Osteoblast (primary cell): ENCODE measurements at regions not wholly inside any gene's neighbourhood (a gene's known extent, or its start where the extent isn't known, plus 50 kb on each side); places are given as distances from the start of the nearest gene placed in this dataset.

Experiments
- DNase-seq: peaks from one replicate; pipeline ENCODE4 v3.0.0; 2011; ENCODE audit warnings: low spot score, mixed read lengths; ENCODE audit not compliant: insufficient read length; ENCODE audit errors: missing footprints
- H2AFZ ChIP-seq: 2 replicates; pipeline ENCODE4 v1.6.0; 2011; ENCODE audit warnings: mild to moderate bottlenecking, low read length
- H3K27ac ChIP-seq: 2 replicates; pipeline ENCODE4 v1.5.1; 2011; ENCODE audit warnings: mild to moderate bottlenecking, low read depth, low read length, moderate library complexity
- H3K27me3 ChIP-seq: 2 replicates; pipeline ENCODE4 v1.6.0; 2012; ENCODE audit warnings: mild to moderate bottlenecking, control low read depth, inconsistent platforms, low read length, moderate library complexity; ENCODE audit not compliant: insufficient read depth
- H3K36me3 ChIP-seq: 2 replicates; pipeline ENCODE4 v1.5.1; 2011; ENCODE audit warnings: mild to moderate bottlenecking, low read length, control low read depth, moderate library complexity; ENCODE audit not compliant: insufficient read depth
- H3K4me1 ChIP-seq: 2 replicates; pipeline ENCODE4 v1.5.1; 2011; ENCODE audit warnings: mild to moderate bottlenecking, low read length, control low read depth, moderate library complexity; ENCODE audit not compliant: insufficient read depth
- H3K4me2 ChIP-seq: 2 replicates; pipeline ENCODE4 v1.6.0; 2011; ENCODE audit warnings: mild to moderate bottlenecking, low read length; ENCODE audit not compliant: insufficient read depth
- H3K4me3 ChIP-seq: fragments of 200-600 bp; sonication (generic); 3 replicates; pipeline ENCODE4 v1.5.1; 2012; ENCODE audit warnings: mild to moderate bottlenecking, low read length, inconsistent platforms; ENCODE audit not compliant: insufficient read depth
- H3K79me2 ChIP-seq: 2 replicates; pipeline ENCODE4 v1.6.0; 2012; ENCODE audit warnings: mild to moderate bottlenecking, low read length, control low read depth, inconsistent platforms; ENCODE audit not compliant: insufficient read depth
- H3K9me3 ChIP-seq: 2 replicates; pipeline ENCODE4 v1.5.1; 2011; ENCODE audit warnings: low read depth, low read length, control low read depth
- H4K20me1 ChIP-seq: 2 replicates; pipeline ENCODE4 v1.6.0; 2012; ENCODE audit warnings: mild to moderate bottlenecking, low read length, control low read depth; ENCODE audit not compliant: insufficient read depth
- CTCF ChIP-seq: IDR thresholded peaks from 2 replicates; pipeline ENCODE4 v1.5.1; 2011; ENCODE audit warnings: mild to moderate bottlenecking, low read depth, low read length, moderate library complexity; ENCODE audit errors: extremely low read depth

GRCh38 chrX:113058634-113059033 lies 218.0 kb upstream of the AMOT start:
- Histone ChIP-seq H3K27ac (no peak overlapping the region), H3K9me3 (no peaks in the 10 kb centered on the region), H3K4me3 (no peak overlapping the region), H3K36me3 (no peaks in the 10 kb centered on the region), H2AFZ (no peak overlapping the region), H4K20me1 (no peaks in the 10 kb centered on the region), H3K27me3 (no peaks in the 10 kb centered on the region), H3K79me2 (no peaks in the 10 kb centered on the region), H3K4me1 (no peaks in the 10 kb centered on the region), H3K4me2 (no peak overlapping the region)
- no peak for TF ChIP-seq CTCF
- DNase-seq = no peak

- DNase-seq = no peak
- Histone ChIP-seq H3K4me3 (no peak overlapping the region), H3K4me2 (no peak overlapping the region), H3K9me3 (no peaks in the 10 kb centered on the region), H3K4me1 (no peaks in the 10 kb centered on the region), H3K27me3 (peaks cover 11% of the 10 kb centered on the region), H4K20me1 (no peaks in the 10 kb centered on the region), H3K36me3 (no peaks in the 10 kb centered on the region), H3K79me2 (no peaks in the 10 kb centered on the region), H3K27ac (no peak overlapping the region), H2AFZ (no peak overlapping the region)
- TF ChIP-seq CTCF = no peak
Measured at GRCh38 chrX:113048896-113049295, 208.3 kb upstream of the AMOT start.

GRCh38 chrX:113048480-113048879 lies 207.8 kb upstream of the AMOT start:
- Histone ChIP-seq H2AFZ (no peak overlapping the region), H3K27me3 (peaks cover 11% of the 10 kb centered on the region), H3K4me3 (no peak overlapping the region), H3K27ac (no peak overlapping the region), H4K20me1 (no peaks in the 10 kb centered on the region), H3K4me1 (no peaks in the 10 kb centered on the region), H3K36me3 (no peaks in the 10 kb centered on the region), H3K79me2 (no peaks in the 10 kb centered on the region), H3K9me3 (no peaks in the 10 kb centered on the region), H3K4me2 (no peak overlapping the region)
- DNase-seq = no peak
- no peak for TF ChIP-seq CTCF

GRCh38 chrX:113033966-113034680 lies 193.5 kb upstream of the AMOT start:
- no peak overlapping the region for H3K4me3 ChIP-seq
- no peak overlapping the region for H3K27ac ChIP-seq

More at GRCh38 chrX:113033966-113034680, 193.5 kb upstream of the AMOT start:
- Histone ChIP-seq H4K20me1 (no peaks in the 10 kb centered on the region), H3K27me3 (no peaks in the 10 kb centered on the region), H2AFZ (no peak overlapping the region), H3K4me1 (no peaks in the 10 kb centered on the region), H3K36me3 (no peaks in the 10 kb centered on the region), H3K9me3 (no peaks in the 10 kb centered on the region), H3K4me2 (no peak overlapping the region), H3K79me2 (no peaks in the 10 kb centered on the region)
- no peak for DNase-seq
- no peak for TF ChIP-seq CTCF
